GM12891 (cell line): ENCODE measurements at regions not wholly inside any gene's neighbourhood (a gene's known extent, or its start where the extent isn't known, plus 50 kb on each side); places are given as distances from the start of the nearest gene placed in this dataset.

Experiments used
- PAX5 ChIP-seq: IDR thresholded peaks from 2 replicates; pipeline ENCODE4 v1.6.1; 2011; ENCODE audit warnings: low read length, moderate library complexity, mild to moderate bottlenecking; ENCODE audit not compliant: insufficient read depth, severe bottlenecking
- POLR2A ChIP-seq: IDR thresholded peaks from 2 replicates; pipeline ENCODE4 v1.6.1; 2011; ENCODE audit warnings: low read depth, low read length, control low read depth
- POLR2AphosphoS5 ChIP-seq: IDR thresholded peaks from 2 replicates; pipeline ENCODE4 v1.6.1; 2011; ENCODE audit warnings: low read depth, low read length, control low read depth
- POU2F2 ChIP-seq: IDR thresholded peaks from 2 replicates; pipeline ENCODE4 v1.6.1; 2011; ENCODE audit warnings: low read depth, mild to moderate bottlenecking, control low read depth, low read length, moderate library complexity
- SPI1 ChIP-seq: IDR thresholded peaks from 2 replicates; pipeline ENCODE4 v1.6.1; 2011; ENCODE audit warnings: low read depth, low read length, control low read depth
- TAF1 ChIP-seq: IDR thresholded peaks from 2 replicates; pipeline ENCODE4 v1.6.1; 2011; ENCODE audit warnings: low read depth, low read length, control low read depth

- TF ChIP-seq POLR2AphosphoS5 (no peak), POLR2A (no peak), TAF1 (no peak), PAX5 (no peak), SPI1 (no peak), POU2F2 (no peak)
Observed at GRCh38 chr5:141799507-141800167, 78.6 kb downstream of the PCDH1 start.
